WTC11 (cell line): ENCODE measurements at regions not wholly inside any gene's neighbourhood (a gene's known extent, or its start where the extent isn't known, plus 50 kb on each side); places are given as distances from the start of the nearest gene placed in this dataset.

ENCODE experiments used
- ATAC-seq: fragments of 200-7000 bp; cut with Tn5 transposase; 2 replicates; pipeline ENCODE4 v1.10.0; 2021; ENCODE audit warnings: mild to moderate bottlenecking, moderate library complexity
- CTCF ChIA-PET: fragments of 300-600 bp; sonication (Branson Sonifier 250); formaldehyde crosslinking; loops from one replicate; lab custom pipeline; 2021; ENCODE audit warnings: antibody characterized with exemption; lab: Charles Lee
- POLR2A ChIA-PET: fragments of 350-600 bp; sonication (Branson Sonifier 250); formaldehyde crosslinking; loops from one replicate; lab custom pipeline; 2021; ENCODE audit warnings: antibody characterized with exemption; lab: Charles Lee
- DNase-seq: peaks from one replicate; pipeline ENCODE4 v3.0.0; 2021; ENCODE audit warnings: low spot score
- H3K27ac Mint-ChIP-seq: 2 replicates; pipeline ENCODE4 v1.8.0; 2021; ENCODE audit warnings: mixed read lengths
- H3K27me3 Mint-ChIP-seq: 2 replicates; pipeline ENCODE4 v1.8.0; 2021; ENCODE audit warnings: low read depth, mild to moderate bottlenecking, moderate library complexity, mixed read lengths
- H3K36me3 Mint-ChIP-seq: 2 replicates; pipeline ENCODE4 v1.8.0; 2021; ENCODE audit warnings: mixed read lengths
- H3K4me1 Mint-ChIP-seq: 2 replicates; pipeline ENCODE4 v1.8.0; 2022; ENCODE audit warnings: mixed read lengths
- H3K4me3 Mint-ChIP-seq: 2 replicates; pipeline ENCODE4 v1.8.0; 2021; ENCODE audit warnings: mild to moderate bottlenecking, moderate library complexity, mixed read lengths
- H3K9me3 Mint-ChIP-seq: 2 replicates; pipeline ENCODE4 v1.8.0; 2021; ENCODE audit warnings: mixed read lengths
- AFF4 ChIP-seq: sonication (generic); formaldehyde crosslinking; IDR thresholded peaks from 2 replicates; pipeline ENCODE4 v1.8.1; 2023; ENCODE audit warnings: mild to moderate bottlenecking, missing genetic modification reagents, borderline replicate concordance
- CREM ChIP-seq: sonication (generic); formaldehyde crosslinking; IDR thresholded peaks from 2 replicates; pipeline ENCODE4 v1.8.1; 2022; ENCODE audit warnings: mild to moderate bottlenecking, missing genetic modification reagents, moderate library complexity
- E2F1 ChIP-seq: sonication (generic); formaldehyde crosslinking; IDR thresholded peaks from 2 replicates; pipeline ENCODE4 v1.8.0; 2022; ENCODE audit warnings: mild to moderate bottlenecking, missing genetic modification reagents
- FOXP4 ChIP-seq: sonication (generic); formaldehyde crosslinking; IDR thresholded peaks from 2 replicates; pipeline ENCODE4 v1.8.0; 2022; ENCODE audit warnings: mild to moderate bottlenecking, missing genetic modification reagents
- GABPB1 ChIP-seq: sonication (generic); formaldehyde crosslinking; IDR thresholded peaks from 2 replicates; pipeline ENCODE4 v1.8.1; 2023; ENCODE audit warnings: mild to moderate bottlenecking, missing genetic modification reagents
- GTF2I ChIP-seq: fragments of 250-450 bp; sonication (Bioruptor Pico); conservative IDR thresholded peaks from 2 replicates; pipeline ENCODE4 v1.4.0; 2021; ENCODE audit warnings: mild to moderate bottlenecking
- HMGA2 ChIP-seq: fragments of 250-450 bp; sonication (Bioruptor Pico); IDR thresholded peaks from 2 replicates; pipeline ENCODE4 v1.4.0; 2021; ENCODE audit warnings: mild to moderate bottlenecking, moderate library complexity
- MYBL2 ChIP-seq: sonication (generic); formaldehyde crosslinking; IDR thresholded peaks from 2 replicates; pipeline ENCODE4 v1.8.1; 2023; ENCODE audit warnings: mild to moderate bottlenecking, moderate library complexity, missing genetic modification reagents
- NFE2L1 ChIP-seq: sonication (generic); formaldehyde crosslinking; IDR thresholded peaks from 2 replicates; pipeline ENCODE4 v1.8.1; 2023; ENCODE audit warnings: missing genetic modification reagents
- RORB ChIP-seq: fragments of 250-450 bp; sonication (Bioruptor Pico); IDR thresholded peaks from 2 replicates; pipeline ENCODE4 v1.9.0; 2021; ENCODE audit warnings: mild to moderate bottlenecking
- TEAD1 ChIP-seq: sonication (generic); formaldehyde crosslinking; IDR thresholded peaks from 2 replicates; pipeline ENCODE4 v1.8.0; 2022; ENCODE audit warnings: mild to moderate bottlenecking, missing genetic modification reagents
- TEAD4 ChIP-seq: sonication (generic); formaldehyde crosslinking; IDR thresholded peaks from 2 replicates; pipeline ENCODE4 v1.8.0; 2022; ENCODE audit warnings: mild to moderate bottlenecking, missing genetic modification reagents
- TP53 ChIP-seq: sonication (generic); formaldehyde crosslinking; IDR thresholded peaks from 2 replicates; pipeline ENCODE4 v1.8.1; 2023; ENCODE audit warnings: mild to moderate bottlenecking, missing genetic modification reagents
- ZNF263 ChIP-seq: sonication (generic); formaldehyde crosslinking; IDR thresholded peaks from 2 replicates; pipeline ENCODE4 v1.8.1; 2022; ENCODE audit warnings: low read depth, mild to moderate bottlenecking, moderate library complexity, missing genetic modification reagents
- ZNF512 ChIP-seq: sonication (generic); formaldehyde crosslinking; IDR thresholded peaks from 2 replicates; pipeline ENCODE4 v1.8.1; 2022; ENCODE audit warnings: missing genetic modification reagents, borderline replicate concordance
- ZNF532 ChIP-seq: fragments of 250-450 bp; sonication (Bioruptor Pico); IDR thresholded peaks from 2 replicates; pipeline ENCODE4 v1.9.0; 2021; ENCODE audit warnings: mild to moderate bottlenecking, borderline replicate concordance

GRCh38 chr10:93235686-93236085 is 162.0 kb downstream of the CYP26A1 start (continued):
- no peak for TF ChIP-seq ZNF532 (CRISPR knock-in tag)
- TF ChIP-seq, all 79 proteins: peak for 0

- no peak for DNase-seq
- no peak overlapping the region for H3K27ac Mint-ChIP-seq
- peaks cover 9% of the 10 kb centered on the region for H3K4me1 Mint-ChIP-seq
- peaks cover 5% of the 10 kb centered on the region for H3K27me3 Mint-ChIP-seq
- TF ChIP-seq MYBL2 (no peak), NFE2L1 (CRISPR knock-in tag) (no peak), TP53 (CRISPR knock-in tag) (no peak), GTF2I (no peak), FOXP4 (CRISPR knock-in tag) (no peak)
- ChIA-PET POLR2A (interaction anchor here (0.6 kb wide), 1 partner anchor 51 kb away, joined by 3 read pairs; no protein-coding TSS in a partner anchor), CTCF (interaction anchor here (1.0 to 1.7 kb wide), 2 partner anchors 13 to 120 kb away, joined by 4 to 7 read pairs; no protein-coding TSS in a partner anchor)
- H3K4me3 Mint-ChIP-seq = no peak overlapping the region
- peaks cover 28% of the 10 kb centered on the region for H3K9me3 Mint-ChIP-seq
- no peak for ATAC-seq
- no peaks in the 10 kb centered on the region for H3K36me3 Mint-ChIP-seq
Measured at GRCh38 chr10:93236393-93237040, 162.8 kb downstream of the CYP26A1 start.

GRCh38 chr10:93245147-93245546 is 171.5 kb downstream of the CYP26A1 start:
- peaks cover 15% of the 10 kb centered on the region for H3K4me1 Mint-ChIP-seq
- TF ChIP-seq RORB (CRISPR knock-in tag) = no peak
- TF ChIP-seq CREM (CRISPR knock-in tag) = no peak
- peaks cover 5% of the 10 kb centered on the region; the same call in 1 of the 2 replicates for H3K9me3 Mint-ChIP-seq
- no peak overlapping the region for H3K4me3 Mint-ChIP-seq
- ChIA-PET POLR2A (no interaction called here), CTCF (interaction anchor here (1.9 kb wide), 1 partner anchor 129 kb away, joined by 4 read pairs; no protein-coding TSS in a partner anchor)
- H3K27me3 Mint-ChIP-seq = peaks cover 10% of the 10 kb centered on the region
- H3K36me3 Mint-ChIP-seq = no peaks in the 10 kb centered on the region
- ATAC-seq = no peak
- H3K27ac Mint-ChIP-seq = no peak overlapping the region
- no peak for DNase-seq

GRCh38 chr10:93245779-93246178 is 172.1 kb downstream of the CYP26A1 start:
- H3K4me1 Mint-ChIP-seq = peaks cover 18% of the 10 kb centered on the region
- H3K9me3 Mint-ChIP-seq = peaks cover 5% of the 10 kb centered on the region; the same call in 1 of the 2 replicates
- H3K36me3 Mint-ChIP-seq = no peaks in the 10 kb centered on the region
- H3K27ac Mint-ChIP-seq = no peak overlapping the region
- no peak overlapping the region for H3K4me3 Mint-ChIP-seq
- peaks cover 9% of the 10 kb centered on the region for H3K27me3 Mint-ChIP-seq
- POLR2A ChIA-PET = no interaction called here
- no peak for DNase-seq
- no peak for ATAC-seq
- CTCF ChIA-PET = interaction anchor here (1.9 kb wide), 1 partner anchor 130 kb away, joined by 4 read pairs; no protein-coding TSS in a partner anchor
- TF ChIP-seq GABPB1 (CRISPR knock-in tag) (no peak), ZNF512 (CRISPR knock-in tag) (no peak), HMGA2 (CRISPR knock-in tag) (no peak), AFF4 (CRISPR knock-in tag) (no peak), TEAD4 (CRISPR knock-in tag) (no peak), ZNF263 (CRISPR knock-in tag) (no peak), RORB (CRISPR knock-in tag) (no peak), TEAD1 (CRISPR knock-in tag) (no peak), E2F1 (CRISPR knock-in tag) (no peak)
